ENCODE measurements at regions not wholly inside any gene's neighbourhood (a gene's known extent, or its start where the extent isn't known, plus 50 kb on each side); places are given as distances from the start of the nearest gene placed in this dataset.

DNA sequence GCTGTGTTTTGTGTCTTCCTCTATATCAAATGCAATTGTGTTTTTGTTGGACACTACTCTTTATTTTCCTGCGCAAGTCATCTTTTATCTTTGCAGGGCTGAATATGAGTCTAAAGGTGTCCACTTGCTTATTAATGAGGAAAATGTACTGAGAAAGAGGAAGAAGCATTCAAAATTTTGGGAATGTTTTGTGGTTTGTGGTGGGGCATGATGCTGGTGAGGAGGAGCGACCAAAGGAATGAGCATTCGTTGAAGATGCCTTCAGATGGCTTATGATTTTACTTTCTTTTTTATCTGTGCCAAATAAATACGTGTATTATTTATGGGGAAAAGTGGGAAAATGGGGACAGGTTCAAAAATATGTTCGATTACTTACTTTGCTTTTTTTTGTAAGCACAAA, 63.9 kb upstream of the SMIM21 start:
- DNase-seq (ENCODE audit: low read depth) = no peak

GRCh38 chr18:75489493-75490190, 62.1 kb upstream of the SMIM21 start:
- peak; percentile 73 for DNase-seq (ENCODE audit: low read depth)

- DNase-seq (ENCODE audit: low read depth) = no peak
These were observed 56.2 kb upstream of the SMIM21 start for GRCh38 chr18:75483662-75484061.

- no peak for DNase-seq (ENCODE audit: low read depth)
These were observed 55.4 kb upstream of the SMIM21 start for GRCh38 chr18:75482880-75483279.

GRCh38 chr18:75480487-75480886, 53.0 kb upstream of the SMIM21 start:
- no peak for DNase-seq (ENCODE audit: low read depth)

DNA sequence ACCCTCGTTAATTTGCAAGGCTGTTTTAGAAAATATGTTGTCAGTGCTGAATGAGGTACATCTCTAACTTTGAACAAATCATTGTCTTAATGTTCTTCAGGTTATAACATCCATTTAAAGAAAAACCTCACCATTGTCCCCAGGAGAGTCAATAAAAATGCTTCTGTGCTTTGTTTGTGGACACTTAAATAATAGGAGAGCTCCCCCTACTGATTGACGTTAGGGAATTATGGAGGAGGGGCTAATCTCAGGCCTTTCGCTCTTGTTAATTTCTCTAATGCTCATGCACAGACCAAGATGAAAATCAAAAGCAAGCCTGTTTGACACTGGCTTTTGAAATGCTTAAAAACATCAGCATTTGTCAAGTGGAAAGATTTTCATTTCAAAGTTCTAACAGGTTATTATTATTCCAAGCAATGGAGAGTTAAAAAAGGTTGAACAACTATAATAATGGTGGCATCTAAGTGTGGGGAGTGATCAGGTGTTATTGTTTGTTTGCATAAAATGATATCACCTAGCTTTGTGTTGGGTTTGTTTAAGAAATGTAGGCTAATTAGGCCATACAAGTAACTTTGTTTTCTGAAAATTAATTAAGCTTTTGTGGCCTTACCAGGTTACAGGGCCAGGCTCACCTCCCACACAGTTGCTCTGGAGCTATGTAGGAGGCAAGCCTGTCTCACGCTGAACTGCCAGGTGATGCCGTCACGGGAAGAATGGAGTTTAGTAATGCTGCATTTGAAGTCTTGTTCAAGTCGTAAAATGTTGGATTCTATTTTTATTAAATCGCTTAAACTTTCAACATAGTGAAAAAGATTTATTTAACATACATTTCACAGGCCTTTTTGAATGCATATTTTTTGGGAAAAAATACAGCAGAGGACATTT, 51.7 kb upstream of the SMIM21 start:
- no peak for DNase-seq (ENCODE audit: low read depth)

DNA sequence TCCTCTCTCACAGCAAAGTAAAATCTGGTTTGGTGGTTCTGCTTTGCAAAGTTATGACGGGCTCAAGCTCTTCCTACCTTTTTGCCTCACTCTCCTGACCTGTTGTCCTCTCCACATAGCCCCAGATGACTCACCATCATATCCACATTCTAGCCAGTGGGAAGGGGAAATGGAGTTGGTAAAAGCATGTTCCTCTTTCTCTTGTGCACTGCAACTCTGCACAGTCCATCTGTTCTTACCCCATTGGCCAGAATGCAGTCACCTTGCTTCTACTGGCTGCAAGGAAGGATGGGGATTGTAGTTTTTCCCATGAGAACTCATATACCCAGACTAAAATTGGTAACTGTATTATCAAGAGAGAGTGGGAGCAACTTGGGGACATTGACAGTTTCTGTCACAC, 50.4 kb upstream of the SMIM21 start:
- DNase-seq (ENCODE audit: low read depth) = no peak
